H9 (cell line): ENCODE measurements at regions not wholly inside any gene's neighbourhood (a gene's known extent, or its start where the extent isn't known, plus 50 kb on each side); places are given as distances from the start of the nearest gene placed in this dataset.

Experiments
- DNase-seq: peaks from one replicate; pipeline ENCODE4 v3.0.0-alpha.2; 2017
- H2AFZ ChIP-seq: one replicate; pipeline ENCODE4 v1.6.1; 2013; ENCODE audit warnings: mild to moderate bottlenecking, low read length, control low read depth, moderate library complexity
- H2AK5ac ChIP-seq: 2 replicates; pipeline ENCODE4 v1.6.1; 2013; ENCODE audit warnings: low read length, control low read depth, mixed read lengths; ENCODE audit not compliant: insufficient read length
- H2BK120ac ChIP-seq: one replicate; pipeline ENCODE4 v1.6.1; 2013; ENCODE audit warnings: low read depth, mild to moderate bottlenecking, low read length, control low read depth, inconsistent platforms; ENCODE audit not compliant: poor library complexity, severe bottlenecking
- H2BK12ac ChIP-seq: 2 replicates; pipeline ENCODE4 v1.6.1; 2013; ENCODE audit warnings: low read length, control low read depth, mixed read lengths, low read depth; ENCODE audit not compliant: insufficient read length
- H2BK15ac ChIP-seq: 2 replicates; pipeline ENCODE4 v1.6.1; 2013; ENCODE audit warnings: low read depth, low read length, control low read depth
- H2BK20ac ChIP-seq: one replicate; pipeline ENCODE4 v1.6.1; 2013; ENCODE audit warnings: low read depth, mild to moderate bottlenecking, low read length, control low read depth, inconsistent platforms; ENCODE audit not compliant: poor library complexity, severe bottlenecking
- H2BK5ac ChIP-seq: 2 replicates; pipeline ENCODE4 v1.6.1; 2013; ENCODE audit warnings: low read length, control low read depth, mixed read lengths; ENCODE audit not compliant: insufficient read length
- H3K14ac ChIP-seq: 2 replicates; pipeline ENCODE4 v1.6.1; 2013; ENCODE audit warnings: low read length, control low read depth; ENCODE audit not compliant: insufficient read depth
- H3K18ac ChIP-seq: 2 replicates; pipeline ENCODE4 v1.6.1; 2013; ENCODE audit warnings: low read depth, mild to moderate bottlenecking, mixed read lengths, low read length, control low read depth; ENCODE audit not compliant: insufficient read length
- H3K23ac ChIP-seq: 2 replicates; pipeline ENCODE4 v1.6.1; 2013; ENCODE audit warnings: low read length, control low read depth, mixed read lengths, low read depth; ENCODE audit not compliant: insufficient read length
- H3K23me2 ChIP-seq: 2 replicates; pipeline ENCODE4 v1.6.1; 2013; ENCODE audit warnings: low read depth, mild to moderate bottlenecking, mixed read lengths, low read length, control low read depth; ENCODE audit not compliant: insufficient read length, poor library complexity, severe bottlenecking
- H3K27ac ChIP-seq: 2 replicates; pipeline ENCODE4 v1.5.1; 2013; ENCODE audit warnings: low read length, control low read depth, mixed read lengths, low read depth; ENCODE audit not compliant: insufficient read length
- H3K27me3 ChIP-seq: 2 replicates; pipeline ENCODE4 v1.6.1; 2013; ENCODE audit warnings: low read length, control low read depth, inconsistent platforms; ENCODE audit not compliant: insufficient read depth
- H3K4ac ChIP-seq: 2 replicates; pipeline ENCODE4 v1.6.1; 2013; ENCODE audit warnings: low read depth, mild to moderate bottlenecking, control low read depth, inconsistent platforms, low read length, moderate library complexity
- H3K4me1 ChIP-seq: 2 replicates; pipeline ENCODE4 v1.6.1; 2013; ENCODE audit warnings: low read length, control low read depth, inconsistent platforms; ENCODE audit not compliant: insufficient read depth
- H3K4me2 ChIP-seq: 2 replicates; pipeline ENCODE4 v1.6.1; 2013; ENCODE audit warnings: low read length, control low read depth, mixed read lengths; ENCODE audit not compliant: insufficient read length, insufficient read depth
- H3K56ac ChIP-seq: 2 replicates; pipeline ENCODE4 v1.6.1; 2013; ENCODE audit warnings: low read depth, mild to moderate bottlenecking, mixed read lengths, low read length, control low read depth; ENCODE audit not compliant: insufficient read length
- H3K79me1 ChIP-seq: 2 replicates; pipeline ENCODE4 v1.6.1; 2013; ENCODE audit warnings: low read depth, mild to moderate bottlenecking, moderate library complexity, low read length, control low read depth, inconsistent platforms; ENCODE audit not compliant: insufficient read depth, poor library complexity, severe bottlenecking
- H3K79me2 ChIP-seq: 2 replicates; pipeline ENCODE4 v1.6.1; 2013; ENCODE audit warnings: low read length, control low read depth, inconsistent platforms; ENCODE audit not compliant: insufficient read depth
- H3K9ac ChIP-seq: 2 replicates; pipeline ENCODE4 v1.6.1; 2013; ENCODE audit warnings: low read length, control low read depth, mixed read lengths; ENCODE audit not compliant: insufficient read length; ENCODE audit errors: extremely low read depth
- H3K9me3 ChIP-seq: one replicate; pipeline ENCODE4 v1.6.1; 2013; ENCODE audit warnings: low read depth, low read length, inconsistent platforms; ENCODE audit not compliant: control insufficient read depth
- H3T11ph ChIP-seq: one replicate; pipeline ENCODE4 v1.6.1; 2013; ENCODE audit warnings: mild to moderate bottlenecking, low read length, control low read depth, inconsistent platforms
- H4K20me1 ChIP-seq: one replicate; pipeline ENCODE4 v1.6.1; 2013; ENCODE audit not compliant: control insufficient read depth, insufficient read length, insufficient read depth
- H4K5ac ChIP-seq: 2 replicates; pipeline ENCODE4 v1.6.1; 2013; ENCODE audit warnings: low read depth, mild to moderate bottlenecking, mixed read lengths, low read length, control low read depth; ENCODE audit not compliant: insufficient read length
- H4K8ac ChIP-seq: replicated peaks from 2 replicates; pipeline ENCODE4 v1.6.1; 2013; ENCODE audit warnings: low read length, control low read depth, mixed read lengths, low read depth; ENCODE audit not compliant: insufficient read length
- H4K91ac ChIP-seq: 2 replicates; pipeline ENCODE4 v1.6.1; 2013; ENCODE audit warnings: low read depth, mild to moderate bottlenecking, moderate library complexity, mixed read lengths, low read length, control low read depth; ENCODE audit not compliant: insufficient read length
- H3K27ac Mint-ChIP-seq, 3 experiments: 2 replicates in 2 of 3; 3 replicates in 1 of 3; pipeline ENCODE4 v1.8.0; 2020 to 2021; ENCODE audit warnings: mixed read lengths in 3 of 3, mild to moderate bottlenecking in 1 of 3, moderate library complexity in 1 of 3
- H3K27me3 Mint-ChIP-seq: 2 replicates; pipeline ENCODE4 v1.8.0; 2021; ENCODE audit warnings: low read depth, mild to moderate bottlenecking, moderate library complexity, mixed read lengths
- H3K36me3 Mint-ChIP-seq, 3 experiments: 2 replicates in 2 of 3; 3 replicates in 1 of 3; pipeline ENCODE4 v1.8.0; 2020 to 2021; ENCODE audit warnings: low read depth in 3 of 3, mixed read lengths in 3 of 3; ENCODE audit not compliant: insufficient read depth in 1 of 3
- H3K4me1 Mint-ChIP-seq, 2 experiments: 2 replicates each; pipeline ENCODE4 v1.8.0; 2020; ENCODE audit warnings: mixed read lengths in 2 of 2
- H3K4me3 Mint-ChIP-seq, 2 experiments: 2 replicates in 1 of 2; 3 replicates in 1 of 2; pipeline ENCODE4 v1.8.0; 2020 to 2021; ENCODE audit warnings: mild to moderate bottlenecking in 2 of 2, mixed read lengths in 2 of 2, moderate library complexity in 1 of 2
- H3K9me3 Mint-ChIP-seq, 2 experiments: 2 replicates in 1 of 2; 3 replicates in 1 of 2; pipeline ENCODE4 v1.8.0; 2020; ENCODE audit warnings: mild to moderate bottlenecking in 2 of 2, mixed read lengths in 2 of 2, moderate library complexity in 1 of 2
- CTCF ChIP-seq: fragments of 200-600 bp; sonication (generic); conservative IDR thresholded peaks from 3 replicates; pipeline ENCODE4 v1.8.0; 2021; ENCODE audit warnings: antibody characterized with exemption, mild to moderate bottlenecking
- WGBS: extraction: QIAGEN DNeasy Blood & Tissue Kit; methylation state at CpG from one replicate; pipeline ENCODE4 v1.1.7; 2013; ENCODE audit warnings: missing lambda C conversion rate, low lambda C conversion rate, mixed read lengths; ENCODE audit not compliant: insufficient read length; ENCODE audit errors: extremely low coverage; 5-methylcytosine and 5-hydroxymethylcytosine counted together

- no peak overlapping the region for H3K4me3 Mint-ChIP-seq
- H3K23ac ChIP-seq: no peak overlapping the region
- H3K36me3 Mint-ChIP-seq: no peaks in the 10 kb centered on the region; a peak in 1 of 7 replicates
Observed at GRCh38 chr2:71895320-71896161, 252.1 kb downstream of the CYP26B1 start.

More at GRCh38 chr2:71895320-71896161, 252.1 kb downstream of the CYP26B1 start:
- no peak overlapping the region; the same call in 1 of the 2 replicates for H3K14ac ChIP-seq
- H3K4me1 Mint-ChIP-seq: peaks cover 2 to 3% of the 10 kb centered on the region in 2 experiments; a peak in 2 of 4 replicates
- H2BK15ac ChIP-seq: no peak overlapping the region
- no peaks in the 10 kb centered on the region for H3K79me1 ChIP-seq
- H2BK5ac ChIP-seq: no peak overlapping the region
- no peak overlapping the region for H3T11ph ChIP-seq
- H2AK5ac ChIP-seq: no peak overlapping the region
- no peak overlapping the region for H3K4me2 ChIP-seq
- H3K27ac ChIP-seq: no peak overlapping the region
- no peak overlapping the region for H2BK12ac ChIP-seq
- no peaks in the 10 kb centered on the region for H3K27me3 ChIP-seq
- no CpG with 5 or more reads among the region's 10 CpGs for WGBS
- no peak overlapping the region for H3K4ac ChIP-seq
- DNase-seq: no peak
- H3K27me3 Mint-ChIP-seq: peaks cover 16% of the 10 kb centered on the region
- no peak overlapping the region for H2AFZ ChIP-seq
- no peaks in the 10 kb centered on the region for H3K9me3 Mint-ChIP-seq
- H4K5ac ChIP-seq: no peak overlapping the region
- H3K9me3 ChIP-seq: no peaks in the 10 kb centered on the region
- H2BK120ac ChIP-seq: no peak overlapping the region
- TF ChIP-seq CTCF: no peak
- no peak overlapping the region for H3K18ac ChIP-seq
- H3K4me1 ChIP-seq: no peaks in the 10 kb centered on the region
- H4K91ac ChIP-seq: no peak overlapping the region
- H4K20me1 ChIP-seq: no peaks in the 10 kb centered on the region
- peak overlapping the region in 1 of 3 experiments; percentile 5; a peak in 2 of 7 replicates for H3K27ac Mint-ChIP-seq
- no peak overlapping the region for H3K56ac ChIP-seq
- no peak overlapping the region for H4K8ac ChIP-seq
- no peaks in the 10 kb centered on the region for H3K23me2 ChIP-seq
- H3K79me2 ChIP-seq: no peaks in the 10 kb centered on the region
- no peak overlapping the region for H3K9ac ChIP-seq
- no peak overlapping the region for H2BK20ac ChIP-seq
